WTC11 (cell line): ENCODE measurements at regions not wholly inside any gene's neighbourhood (a gene's known extent, or its start where the extent isn't known, plus 50 kb on each side); places are given as distances from the start of the nearest gene placed in this dataset.

Experiments
- CREB1 ChIP-seq: sonication (generic); formaldehyde crosslinking; IDR thresholded peaks from 2 replicates; pipeline ENCODE4 v1.8.0; 2023; ENCODE audit warnings: mild to moderate bottlenecking, missing genetic modification reagents
- CTCF ChIP-seq: fragments of 200-600 bp; IDR thresholded peaks from 2 replicates; pipeline ENCODE4 v1.8.0; 2022; ENCODE audit warnings: antibody characterized with exemption
- GABPB1 ChIP-seq: sonication (generic); formaldehyde crosslinking; IDR thresholded peaks from 2 replicates; pipeline ENCODE4 v1.8.1; 2023; ENCODE audit warnings: mild to moderate bottlenecking, missing genetic modification reagents
- HMGXB4 ChIP-seq: sonication (generic); formaldehyde crosslinking; IDR thresholded peaks from 2 replicates; pipeline ENCODE4 v1.8.1; 2023; ENCODE audit warnings: mild to moderate bottlenecking, moderate library complexity, missing genetic modification reagents
- MAX ChIP-seq: sonication (generic); formaldehyde crosslinking; IDR thresholded peaks from 2 replicates; pipeline ENCODE4 v1.8.0; 2022; ENCODE audit warnings: mild to moderate bottlenecking, missing genetic modification reagents
- PRRX2 ChIP-seq: fragments of 250-450 bp; sonication (Bioruptor Pico); IDR thresholded peaks from 2 replicates; pipeline ENCODE4 v1.8.0; 2021; ENCODE audit warnings: mild to moderate bottlenecking
- STAT6 ChIP-seq: sonication (generic); formaldehyde crosslinking; conservative IDR thresholded peaks from 2 replicates; pipeline ENCODE4 v1.8.1; 2023; ENCODE audit warnings: mild to moderate bottlenecking, low read depth, missing genetic modification reagents, moderate library complexity

GRCh38 chr1:228814176-228814575 is 78.9 kb downstream of the RHOU start:
- no peak for TF ChIP-seq CREB1 (CRISPR knock-in tag)
- TF ChIP-seq CTCF = no peak
- no peak for TF ChIP-seq PRRX2
- TF ChIP-seq STAT6 (CRISPR knock-in tag) = no peak
- TF ChIP-seq MAX (CRISPR knock-in tag) = no peak
- no peak for TF ChIP-seq GABPB1 (CRISPR knock-in tag)
- TF ChIP-seq HMGXB4 (CRISPR knock-in tag) = no peak
